GM12878 (cell line): ENCODE measurements at regions not wholly inside any gene's neighbourhood (a gene's known extent, or its start where the extent isn't known, plus 50 kb on each side); places are given as distances from the start of the nearest gene placed in this dataset.

Source experiments
- CREB1 ChIP-seq: IDR thresholded peaks from 2 replicates; pipeline ENCODE4 v1.6.1; 2012; ENCODE audit warnings: low read depth, mild to moderate bottlenecking, inconsistent platforms
- ESRRA ChIP-seq: IDR thresholded peaks from 2 replicates; pipeline ENCODE4 v1.6.1; 2012; ENCODE audit warnings: mild to moderate bottlenecking, low read length, improper control_type of control experiment
- EZH2 ChIP-seq: IDR thresholded peaks from 2 replicates; pipeline ENCODE4 v1.6.1; 2012; ENCODE audit warnings: low read depth, mild to moderate bottlenecking, control low read depth, inconsistent platforms, low read length, borderline replicate concordance; ENCODE audit not compliant: control insufficient read depth
- POLR2A ChIP-seq: IDR thresholded peaks from 2 replicates; pipeline ENCODE4 v1.6.1; 2011; ENCODE audit warnings: low read depth, mild to moderate bottlenecking, low read length
- POLR2AphosphoS5 ChIP-seq: IDR thresholded peaks from 2 replicates; pipeline ENCODE4 v1.6.1; 2011; ENCODE audit warnings: mild to moderate bottlenecking, low read length, inconsistent platforms
- RFX5 ChIP-seq: IDR thresholded peaks from 2 replicates; pipeline ENCODE4 v1.6.1; 2011; ENCODE audit warnings: low read depth, low read length, improper control_type of control experiment
- SRF ChIP-seq, 2 experiments: IDR thresholded peaks; 2 replicates each; pipeline ENCODE4 v1.6.1; 2011; ENCODE audit warnings: low read depth in 2 of 2, low read length in 2 of 2, mild to moderate bottlenecking in 1 of 2, moderate library complexity in 1 of 2
- TAF1 ChIP-seq: IDR thresholded peaks from 2 replicates; pipeline ENCODE4 v1.6.1; 2011; ENCODE audit warnings: mild to moderate bottlenecking, low read depth, low read length, borderline replicate concordance
- ZNF384 ChIP-seq: IDR thresholded peaks from 2 replicates; pipeline ENCODE4 v1.6.1; 2012; ENCODE audit warnings: low read depth, mild to moderate bottlenecking, low read length, improper control_type of control experiment, borderline replicate concordance
- TF ChIP-seq, protein P1 (sequence below), 3 experiments: IDR thresholded peaks in 2 of 3; conservative IDR thresholded peaks in 1 of 3; 2 replicates each; pipeline ENCODE4 v1.5.1; 2011; ENCODE audit warnings: low read depth in 3 of 3, low read length in 3 of 3, mild to moderate bottlenecking in 3 of 3, control low read depth in 2 of 3, moderate library complexity in 2 of 3, inconsistent platforms in 1 of 3, mixed read lengths in 1 of 3; ENCODE audit not compliant: control insufficient read depth in 2 of 3, insufficient read depth in 1 of 3; ENCODE audit errors: extremely low read depth in 1 of 3
- TF ChIP-seq, protein P2 (sequence below): fragments of 450-650 bp; IDR thresholded peaks from 2 replicates; pipeline ENCODE4 v1.6.1; 2016; ENCODE audit warnings: mild to moderate bottlenecking, moderate library complexity, borderline replicate concordance

DNA sequence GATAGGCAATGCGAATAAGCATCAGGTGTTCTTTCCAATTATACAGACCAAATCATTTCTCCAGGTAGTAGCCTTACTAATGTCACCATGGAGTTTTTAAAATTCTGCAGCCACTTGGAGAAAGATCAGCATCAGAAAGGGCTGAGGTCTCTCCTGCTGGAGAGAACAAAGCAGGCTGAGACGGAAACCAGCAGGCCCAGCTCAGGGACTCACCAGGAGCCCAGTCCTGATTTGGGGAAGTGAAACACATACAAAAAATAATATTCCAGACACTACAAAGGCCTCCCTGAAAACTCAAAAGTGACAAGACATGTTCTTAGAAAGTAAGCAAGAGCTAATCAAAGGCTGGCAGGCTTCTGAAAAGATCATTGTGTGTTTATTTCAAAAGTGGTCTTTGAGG, 207.1 kb upstream of the GHITM start:
- TF ChIP-seq SRF (IDR thresholded peaks at IDR 0.05; ENCODE audit: low read depth in 2 of 2, low read length in 2 of 2) (no peak), ESRRA (no peak), CREB1 (no peak), RFX5 (no peak), EZH2 (no peak), POLR2A (no peak), POLR2AphosphoS5 (no peak), TAF1 (no peak), ZNF384 (no peak)
- TF ChIP-seq, protein P1, sequence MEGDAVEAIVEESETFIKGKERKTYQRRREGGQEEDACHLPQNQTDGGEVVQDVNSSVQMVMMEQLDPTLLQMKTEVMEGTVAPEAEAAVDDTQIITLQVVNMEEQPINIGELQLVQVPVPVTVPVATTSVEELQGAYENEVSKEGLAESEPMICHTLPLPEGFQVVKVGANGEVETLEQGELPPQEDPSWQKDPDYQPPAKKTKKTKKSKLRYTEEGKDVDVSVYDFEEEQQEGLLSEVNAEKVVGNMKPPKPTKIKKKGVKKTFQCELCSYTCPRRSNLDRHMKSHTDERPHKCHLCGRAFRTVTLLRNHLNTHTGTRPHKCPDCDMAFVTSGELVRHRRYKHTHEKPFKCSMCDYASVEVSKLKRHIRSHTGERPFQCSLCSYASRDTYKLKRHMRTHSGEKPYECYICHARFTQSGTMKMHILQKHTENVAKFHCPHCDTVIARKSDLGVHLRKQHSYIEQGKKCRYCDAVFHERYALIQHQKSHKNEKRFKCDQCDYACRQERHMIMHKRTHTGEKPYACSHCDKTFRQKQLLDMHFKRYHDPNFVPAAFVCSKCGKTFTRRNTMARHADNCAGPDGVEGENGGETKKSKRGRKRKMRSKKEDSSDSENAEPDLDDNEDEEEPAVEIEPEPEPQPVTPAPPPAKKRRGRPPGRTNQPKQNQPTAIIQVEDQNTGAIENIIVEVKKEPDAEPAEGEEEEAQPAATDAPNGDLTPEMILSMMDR (IDR thresholded peaks at IDR 0.05 in 2 of 3, conservative IDR thresholded peaks at IDR 0.05 in 1 of 3; ENCODE audit: control insufficient read depth in 2 of 3, extremely low read depth in 1 of 3, insufficient read depth in 1 of 3, low read depth in 3 of 3, low read length in 3 of 3): no peak
- TF ChIP-seq, protein P2, sequence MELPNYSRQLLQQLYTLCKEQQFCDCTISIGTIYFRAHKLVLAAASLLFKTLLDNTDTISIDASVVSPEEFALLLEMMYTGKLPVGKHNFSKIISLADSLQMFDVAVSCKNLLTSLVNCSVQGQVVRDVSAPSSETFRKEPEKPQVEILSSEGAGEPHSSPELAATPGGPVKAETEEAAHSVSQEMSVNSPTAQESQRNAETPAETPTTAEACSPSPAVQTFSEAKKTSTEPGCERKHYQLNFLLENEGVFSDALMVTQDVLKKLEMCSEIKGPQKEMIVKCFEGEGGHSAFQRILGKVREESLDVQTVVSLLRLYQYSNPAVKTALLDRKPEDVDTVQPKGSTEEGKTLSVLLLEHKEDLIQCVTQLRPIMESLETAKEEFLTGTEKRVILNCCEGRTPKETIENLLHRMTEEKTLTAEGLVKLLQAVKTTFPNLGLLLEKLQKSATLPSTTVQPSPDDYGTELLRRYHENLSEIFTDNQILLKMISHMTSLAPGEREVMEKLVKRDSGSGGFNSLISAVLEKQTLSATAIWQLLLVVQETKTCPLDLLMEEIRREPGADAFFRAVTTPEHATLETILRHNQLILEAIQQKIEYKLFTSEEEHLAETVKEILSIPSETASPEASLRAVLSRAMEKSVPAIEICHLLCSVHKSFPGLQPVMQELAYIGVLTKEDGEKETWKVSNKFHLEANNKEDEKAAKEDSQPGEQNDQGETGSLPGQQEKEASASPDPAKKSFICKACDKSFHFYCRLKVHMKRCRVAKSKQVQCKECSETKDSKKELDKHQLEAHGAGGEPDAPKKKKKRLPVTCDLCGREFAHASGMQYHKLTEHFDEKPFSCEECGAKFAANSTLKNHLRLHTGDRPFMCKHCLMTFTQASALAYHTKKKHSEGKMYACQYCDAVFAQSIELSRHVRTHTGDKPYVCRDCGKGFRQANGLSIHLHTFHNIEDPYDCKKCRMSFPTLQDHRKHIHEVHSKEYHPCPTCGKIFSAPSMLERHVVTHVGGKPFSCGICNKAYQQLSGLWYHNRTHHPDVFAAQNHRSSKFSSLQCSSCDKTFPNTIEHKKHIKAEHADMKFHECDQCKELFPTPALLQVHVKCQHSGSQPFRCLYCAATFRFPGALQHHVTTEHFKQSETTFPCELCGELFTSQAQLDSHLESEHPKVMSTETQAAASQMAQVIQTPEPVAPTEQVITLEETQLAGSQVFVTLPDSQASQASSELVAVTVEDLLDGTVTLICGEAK: no peak
